ENCODE measurements at regions not wholly inside any gene's neighbourhood (a gene's known extent, or its start where the extent isn't known, plus 50 kb on each side); places are given as distances from the start of the nearest gene placed in this dataset.

- no peak for TF ChIP-seq CTCF (IDR thresholded peaks at IDR 0.05; ENCODE audit: poor library complexity)
- TF ChIP-seq EZH2phosphoT487 (IDR thresholded peaks at IDR 0.05; ENCODE audit: low read depth, severe bottlenecking, unreplicated experiment) = no peak
These were observed 2376.7 kb downstream of the MAT2B start for GRCh38 chr5:165882099-165882498.

Data from hepatocyte (in vitro differentiated cells).